ENCODE measurements at regions not wholly inside any gene's neighbourhood (a gene's known extent, or its start where the extent isn't known, plus 50 kb on each side); places are given as distances from the start of the nearest gene placed in this dataset.

DNA sequence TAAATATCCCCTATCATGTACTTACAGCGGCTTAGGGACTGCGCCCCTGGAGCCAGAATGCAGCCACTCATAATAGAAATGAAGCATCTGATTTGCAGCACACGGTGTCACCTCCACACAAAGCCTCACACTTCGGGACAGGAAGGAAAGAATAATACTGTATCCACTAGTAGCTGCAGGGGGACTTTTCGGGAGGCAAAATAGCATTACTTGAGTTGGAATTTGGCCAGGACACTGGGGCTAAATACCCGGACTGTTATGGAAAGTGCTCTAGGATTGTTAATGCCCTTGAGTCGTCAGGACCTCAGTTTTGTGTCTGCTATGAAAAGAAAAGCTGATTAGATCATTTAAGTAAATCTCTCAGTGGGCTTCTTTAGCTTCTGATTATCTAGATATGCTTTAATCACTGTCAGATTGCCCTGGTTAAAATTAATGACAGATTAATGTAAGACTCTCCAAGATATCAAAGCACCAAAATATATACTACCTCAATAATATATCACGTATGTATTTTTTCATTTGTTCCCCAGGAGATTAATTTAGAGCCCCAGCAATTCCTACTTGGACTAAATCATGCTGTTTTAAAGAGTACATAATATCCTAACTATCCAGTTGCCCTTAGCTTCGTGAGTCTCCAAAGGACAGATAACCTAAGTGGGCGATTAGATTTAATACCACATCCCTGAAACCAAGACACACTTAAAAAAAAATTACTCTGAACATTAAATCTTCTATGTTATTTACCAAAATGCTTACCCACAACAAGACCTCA is 173.0 kb upstream of the NEBL start:
- TF ChIP-seq, protein P1, sequence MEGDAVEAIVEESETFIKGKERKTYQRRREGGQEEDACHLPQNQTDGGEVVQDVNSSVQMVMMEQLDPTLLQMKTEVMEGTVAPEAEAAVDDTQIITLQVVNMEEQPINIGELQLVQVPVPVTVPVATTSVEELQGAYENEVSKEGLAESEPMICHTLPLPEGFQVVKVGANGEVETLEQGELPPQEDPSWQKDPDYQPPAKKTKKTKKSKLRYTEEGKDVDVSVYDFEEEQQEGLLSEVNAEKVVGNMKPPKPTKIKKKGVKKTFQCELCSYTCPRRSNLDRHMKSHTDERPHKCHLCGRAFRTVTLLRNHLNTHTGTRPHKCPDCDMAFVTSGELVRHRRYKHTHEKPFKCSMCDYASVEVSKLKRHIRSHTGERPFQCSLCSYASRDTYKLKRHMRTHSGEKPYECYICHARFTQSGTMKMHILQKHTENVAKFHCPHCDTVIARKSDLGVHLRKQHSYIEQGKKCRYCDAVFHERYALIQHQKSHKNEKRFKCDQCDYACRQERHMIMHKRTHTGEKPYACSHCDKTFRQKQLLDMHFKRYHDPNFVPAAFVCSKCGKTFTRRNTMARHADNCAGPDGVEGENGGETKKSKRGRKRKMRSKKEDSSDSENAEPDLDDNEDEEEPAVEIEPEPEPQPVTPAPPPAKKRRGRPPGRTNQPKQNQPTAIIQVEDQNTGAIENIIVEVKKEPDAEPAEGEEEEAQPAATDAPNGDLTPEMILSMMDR (IDR thresholded peaks at IDR 0.05; ENCODE audit: low read depth, low read length), result no peak
- TF ChIP-seq EZH2phosphoT487 (IDR thresholded peaks at IDR 0.05; ENCODE audit: low read depth), result no peak

Data from OCI-LY3 (cell line).